OCI-LY7 (cell line): ENCODE measurements at regions not wholly inside any gene's neighbourhood (a gene's known extent, or its start where the extent isn't known, plus 50 kb on each side); places are given as distances from the start of the nearest gene placed in this dataset.

Experiments
- EZH2phosphoT487 ChIP-seq: fragments of 200-600 bp; sonication (generic); IDR thresholded peaks from 2 replicates; pipeline ENCODE4 v1.6.1; 2018; ENCODE audit warnings: low read depth, borderline replicate concordance, mild to moderate bottlenecking, mixed run types, antibody characterized with exemption, low read length, moderate library complexity, mixed read lengths
- TF ChIP-seq, protein P1 (sequence below): fragments of 200-600 bp; sonication (generic); conservative IDR thresholded peaks from 2 replicates; pipeline ENCODE4 v1.5.1; 2014; ENCODE audit warnings: mild to moderate bottlenecking, antibody characterized with exemption, low read length, moderate library complexity, mixed read lengths

GRCh38 chr4:26213317-26213716 lies 107.5 kb upstream of the RBPJ start:
- TF ChIP-seq, protein P1, sequence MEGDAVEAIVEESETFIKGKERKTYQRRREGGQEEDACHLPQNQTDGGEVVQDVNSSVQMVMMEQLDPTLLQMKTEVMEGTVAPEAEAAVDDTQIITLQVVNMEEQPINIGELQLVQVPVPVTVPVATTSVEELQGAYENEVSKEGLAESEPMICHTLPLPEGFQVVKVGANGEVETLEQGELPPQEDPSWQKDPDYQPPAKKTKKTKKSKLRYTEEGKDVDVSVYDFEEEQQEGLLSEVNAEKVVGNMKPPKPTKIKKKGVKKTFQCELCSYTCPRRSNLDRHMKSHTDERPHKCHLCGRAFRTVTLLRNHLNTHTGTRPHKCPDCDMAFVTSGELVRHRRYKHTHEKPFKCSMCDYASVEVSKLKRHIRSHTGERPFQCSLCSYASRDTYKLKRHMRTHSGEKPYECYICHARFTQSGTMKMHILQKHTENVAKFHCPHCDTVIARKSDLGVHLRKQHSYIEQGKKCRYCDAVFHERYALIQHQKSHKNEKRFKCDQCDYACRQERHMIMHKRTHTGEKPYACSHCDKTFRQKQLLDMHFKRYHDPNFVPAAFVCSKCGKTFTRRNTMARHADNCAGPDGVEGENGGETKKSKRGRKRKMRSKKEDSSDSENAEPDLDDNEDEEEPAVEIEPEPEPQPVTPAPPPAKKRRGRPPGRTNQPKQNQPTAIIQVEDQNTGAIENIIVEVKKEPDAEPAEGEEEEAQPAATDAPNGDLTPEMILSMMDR = no peak
- TF ChIP-seq EZH2phosphoT487 = no peak
